A549 (cell line): ENCODE measurements at regions not wholly inside any gene's neighbourhood (a gene's known extent, or its start where the extent isn't known, plus 50 kb on each side); places are given as distances from the start of the nearest gene placed in this dataset.

Source experiments
- CEBPB ChIP-seq, 2 experiments: fragments of >200 bp in 1 of 2; sonication (Bioruptor Twin) in 1 of 2; formaldehyde crosslinking in 1 of 2; IDR thresholded peaks; 2 replicates each; pipeline ENCODE4 v1.6.1; 2012 to 2016
- EP300 ChIP-seq, 2 experiments: fragments of >200 bp; sonication (Bioruptor Twin); formaldehyde crosslinking; IDR thresholded peaks; 2 replicates in 1 of 2; 3 replicates in 1 of 2; pipeline ENCODE4 v1.6.1; 2016 to 2017
- GATA3 ChIP-seq: IDR thresholded peaks from 2 replicates; pipeline ENCODE4 v1.6.1; 2012; ENCODE audit warnings: borderline replicate concordance
- NFE2L2 ChIP-seq: fragments of 150-350 bp; conservative IDR thresholded peaks from 2 replicates; pipeline ENCODE4 v1.6.1; 2014; ENCODE audit warnings: low read length
- NR3C1 ChIP-seq: fragments of >200 bp; sonication (Bioruptor Twin); formaldehyde crosslinking; IDR thresholded peaks from 3 replicates; pipeline ENCODE4 v1.6.1; 2017
- POLR2A ChIP-seq: IDR thresholded peaks from 2 replicates; pipeline ENCODE4 v1.6.1; 2012; ENCODE audit warnings: mild to moderate bottlenecking, low read length
- SMC3 ChIP-seq: fragments of >200 bp; sonication (Bioruptor Twin); formaldehyde crosslinking; IDR thresholded peaks from 3 replicates; pipeline ENCODE4 v1.6.1; 2018; ENCODE audit warnings: inconsistent platforms
- TF ChIP-seq, protein P1 (sequence below): fragments of >200 bp; sonication (Bioruptor Twin); formaldehyde crosslinking; IDR thresholded peaks from 3 replicates; pipeline ENCODE4 v1.5.1; 2016
- TF ChIP-seq, protein P2 (sequence below): IDR thresholded peaks from 2 replicates; pipeline ENCODE4 v1.6.1; 2012

DNA sequence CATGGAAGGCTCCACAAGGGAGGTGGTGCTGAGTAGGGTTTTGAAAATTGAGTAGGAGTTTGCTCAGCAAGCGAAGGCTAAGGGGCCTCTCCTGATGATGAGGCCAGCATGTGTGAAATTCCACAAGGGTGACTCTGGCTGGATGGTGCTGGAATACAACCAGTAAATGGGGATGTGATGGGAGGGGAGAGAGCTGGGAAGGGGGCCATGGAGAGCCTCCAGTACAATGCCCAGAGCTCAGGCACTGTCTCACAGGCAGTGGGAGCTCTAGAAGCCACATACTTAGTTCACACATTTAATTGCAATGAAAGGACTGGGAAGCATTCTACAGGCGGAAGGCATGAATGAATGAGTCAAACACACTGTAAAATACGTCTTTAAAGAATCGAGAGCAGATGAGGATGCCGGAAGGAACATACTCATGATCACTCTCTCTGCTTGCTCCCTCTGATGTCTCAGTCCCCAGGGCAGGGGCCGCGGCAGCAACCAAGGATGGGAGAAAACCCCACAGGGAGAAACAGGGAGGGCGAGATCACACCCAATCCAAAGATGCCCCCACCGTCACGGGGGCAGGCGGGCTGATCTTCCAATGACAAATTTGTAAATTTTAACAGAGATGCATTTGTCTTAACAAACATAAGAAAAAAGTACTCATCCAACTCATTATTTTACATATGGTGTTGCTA is 261.0 kb downstream of the NSG2 start:
- TF ChIP-seq EP300 (IDR thresholded peaks at IDR 0.05) (no peak), POLR2A (no peak), GATA3 (no peak), NFE2L2 (no peak), NR3C1 (no peak), SMC3 (no peak), CEBPB (IDR thresholded peaks at IDR 0.05) (no peak)
- TF ChIP-seq, protein P1, sequence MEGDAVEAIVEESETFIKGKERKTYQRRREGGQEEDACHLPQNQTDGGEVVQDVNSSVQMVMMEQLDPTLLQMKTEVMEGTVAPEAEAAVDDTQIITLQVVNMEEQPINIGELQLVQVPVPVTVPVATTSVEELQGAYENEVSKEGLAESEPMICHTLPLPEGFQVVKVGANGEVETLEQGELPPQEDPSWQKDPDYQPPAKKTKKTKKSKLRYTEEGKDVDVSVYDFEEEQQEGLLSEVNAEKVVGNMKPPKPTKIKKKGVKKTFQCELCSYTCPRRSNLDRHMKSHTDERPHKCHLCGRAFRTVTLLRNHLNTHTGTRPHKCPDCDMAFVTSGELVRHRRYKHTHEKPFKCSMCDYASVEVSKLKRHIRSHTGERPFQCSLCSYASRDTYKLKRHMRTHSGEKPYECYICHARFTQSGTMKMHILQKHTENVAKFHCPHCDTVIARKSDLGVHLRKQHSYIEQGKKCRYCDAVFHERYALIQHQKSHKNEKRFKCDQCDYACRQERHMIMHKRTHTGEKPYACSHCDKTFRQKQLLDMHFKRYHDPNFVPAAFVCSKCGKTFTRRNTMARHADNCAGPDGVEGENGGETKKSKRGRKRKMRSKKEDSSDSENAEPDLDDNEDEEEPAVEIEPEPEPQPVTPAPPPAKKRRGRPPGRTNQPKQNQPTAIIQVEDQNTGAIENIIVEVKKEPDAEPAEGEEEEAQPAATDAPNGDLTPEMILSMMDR: no peak
- TF ChIP-seq, protein P2, sequence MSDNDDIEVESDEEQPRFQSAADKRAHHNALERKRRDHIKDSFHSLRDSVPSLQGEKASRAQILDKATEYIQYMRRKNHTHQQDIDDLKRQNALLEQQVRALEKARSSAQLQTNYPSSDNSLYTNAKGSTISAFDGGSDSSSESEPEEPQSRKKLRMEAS: no peak
